Stimulated activated naive B cell treated with anti-CD40 and anti-IgM and Interleukin-4, amounts not matched to agents 10 μg/mL and 1 μg/mL and 100 μg/mL, for 72 hours (primary cell): ENCODE measurements at regions not wholly inside any gene's neighbourhood (a gene's known extent, or its start where the extent isn't known, plus 50 kb on each side); places are given as distances from the start of the nearest gene placed in this dataset.

Experiments used
- ATAC-seq, 2 donors: fragments of 150-1000 bp; cut with Tn5 transposase; replicated peaks; 2 replicates each; pipeline ENCODE4 v1.10.0; 2021; ENCODE audit warnings: moderate library complexity in 1 of 2
- DNase-seq: peaks from one replicate; pipeline ENCODE4 v3.0.0; 2021
- H3K27ac Mint-ChIP-seq: one replicate; pipeline ENCODE4 v1.8.0; 2022; ENCODE audit warnings: mild to moderate bottlenecking, mixed read lengths
- H3K27me3 Mint-ChIP-seq, 2 donors: one replicate each; pipeline ENCODE4 v1.8.0; 2022; ENCODE audit warnings: mixed read lengths in 2 of 2
- H3K36me3 Mint-ChIP-seq, 2 donors: one replicate each; pipeline ENCODE4 v1.8.0; 2022; ENCODE audit warnings: mixed read lengths in 2 of 2, mild to moderate bottlenecking in 1 of 2
- H3K4me1 Mint-ChIP-seq, 2 donors: one replicate each; pipeline ENCODE4 v1.8.0; 2022; ENCODE audit warnings: mixed read lengths in 2 of 2, mild to moderate bottlenecking in 1 of 2
- H3K4me3 Mint-ChIP-seq, 2 donors: one replicate each; pipeline ENCODE4 v1.8.0; 2022; ENCODE audit warnings: mild to moderate bottlenecking in 2 of 2, mixed read lengths in 2 of 2, moderate library complexity in 1 of 2
- H3K9me3 Mint-ChIP-seq, 2 donors: one replicate each; pipeline ENCODE4 v1.8.0; 2022; ENCODE audit warnings: mixed read lengths in 2 of 2, mild to moderate bottlenecking in 1 of 2

- Mint-ChIP-seq H3K36me3 (no peaks in the 10 kb centered on the region), H3K4me3 (no peak overlapping the region), H3K27me3 (no peaks in the 10 kb centered on the region), H3K27ac (no peak overlapping the region), H3K9me3 (peaks cover 6 to 14% of the 10 kb centered on the region in 2 donors), H3K4me1 (no peaks in the 10 kb centered on the region)
- DNase-seq, result no peak
- ATAC-seq, result no peak
These were observed 1170.4 kb downstream of the UQCRFS1 start for GRCh38 chr19:28042516-28042915.

- no peak overlapping the region for H3K27ac Mint-ChIP-seq
- ATAC-seq (no peak), DNase-seq (no peak)
- H3K4me3 Mint-ChIP-seq, result no peak overlapping the region
- no peaks in the 10 kb centered on the region for H3K4me1 Mint-ChIP-seq
- no peaks in the 10 kb centered on the region for H3K36me3 Mint-ChIP-seq
- no peaks in the 10 kb centered on the region for H3K27me3 Mint-ChIP-seq
- peaks cover 6 to 14% of the 10 kb centered on the region in 2 donors for H3K9me3 Mint-ChIP-seq
These were observed 1173.1 kb downstream of the UQCRFS1 start for GRCh38 chr19:28039677-28040381.

- Mint-ChIP-seq H3K27ac (no peak overlapping the region), H3K9me3 (peaks cover 8 to 17% of the 10 kb centered on the region in 2 donors), H3K27me3 (no peaks in the 10 kb centered on the region), H3K4me3 (no peak overlapping the region), H3K4me1 (no peaks in the 10 kb centered on the region), H3K36me3 (no peaks in the 10 kb centered on the region)
- no peak for DNase-seq
- ATAC-seq, result no peak
These were observed 1175.8 kb downstream of the UQCRFS1 start for GRCh38 chr19:28037186-28037585.

- DNase-seq, result no peak
- Mint-ChIP-seq H3K36me3 (no peaks in the 10 kb centered on the region), H3K27me3 (no peaks in the 10 kb centered on the region), H3K27ac (no peak overlapping the region), H3K9me3 (peaks cover 7 to 14% of the 10 kb centered on the region in 2 donors), H3K4me1 (no peaks in the 10 kb centered on the region), H3K4me3 (no peak overlapping the region)
- ATAC-seq, result no peak
These were observed 1176.5 kb downstream of the UQCRFS1 start for GRCh38 chr19:28036486-28036885.

GRCh38 chr19:28034936-28035335, 1178.0 kb downstream of the UQCRFS1 start:
- no peak for DNase-seq
- ATAC-seq, result no peak
- H3K4me3 Mint-ChIP-seq, result no peak overlapping the region
- no peaks in the 10 kb centered on the region for H3K27me3 Mint-ChIP-seq
- no peaks in the 10 kb centered on the region for H3K36me3 Mint-ChIP-seq
- H3K4me1 Mint-ChIP-seq, result no peaks in the 10 kb centered on the region
- H3K9me3 Mint-ChIP-seq, result peaks cover 8 to 19% of the 10 kb centered on the region in 2 donors
- H3K27ac Mint-ChIP-seq, result no peak overlapping the region

GRCh38 chr19:28028881-28029444, 1184.0 kb downstream of the UQCRFS1 start:
- no peak for DNase-seq
- H3K4me1 Mint-ChIP-seq, result no peaks in the 10 kb centered on the region
- no peaks in the 10 kb centered on the region for H3K36me3 Mint-ChIP-seq
- no peak for ATAC-seq
- H3K27me3 Mint-ChIP-seq, result no peaks in the 10 kb centered on the region
- no peak overlapping the region for H3K27ac Mint-ChIP-seq
- no peak overlapping the region for H3K4me3 Mint-ChIP-seq
- H3K9me3 Mint-ChIP-seq, result peaks cover 9 to 11% of the 10 kb centered on the region in 2 donors

- ATAC-seq, result no peak
- Mint-ChIP-seq H3K36me3 (no peaks in the 10 kb centered on the region), H3K27me3 (no peaks in the 10 kb centered on the region), H3K4me3 (no peak overlapping the region), H3K4me1 (no peaks in the 10 kb centered on the region), H3K27ac (no peak overlapping the region), H3K9me3 (peaks cover 8% of the 10 kb centered on the region in 2 donors)
- no peak for DNase-seq
These were observed 1185.8 kb downstream of the UQCRFS1 start for GRCh38 chr19:28027116-28027515.

GRCh38 chr19:28026636-28027035, 1186.3 kb downstream of the UQCRFS1 start:
- no peak for ATAC-seq
- Mint-ChIP-seq H3K27me3 (no peaks in the 10 kb centered on the region), H3K4me3 (no peak overlapping the region), H3K36me3 (no peaks in the 10 kb centered on the region), H3K27ac (no peak overlapping the region), H3K4me1 (no peaks in the 10 kb centered on the region), H3K9me3 (peaks cover 5 to 7% of the 10 kb centered on the region in 2 donors)
- DNase-seq, result no peak

- DNase-seq (no peak), ATAC-seq (no peak)
- no peak overlapping the region for H3K4me3 Mint-ChIP-seq
- H3K27me3 Mint-ChIP-seq, result no peaks in the 10 kb centered on the region
- no peaks in the 10 kb centered on the region for H3K36me3 Mint-ChIP-seq
- peaks cover 0 to 3% of the 10 kb centered on the region in 2 donors for H3K9me3 Mint-ChIP-seq
- H3K4me1 Mint-ChIP-seq, result no peaks in the 10 kb centered on the region
- no peak overlapping the region for H3K27ac Mint-ChIP-seq
These were observed 1188.0 kb downstream of the UQCRFS1 start for GRCh38 chr19:28024920-28025319.

GRCh38 chr19:28023064-28023463, 1189.9 kb downstream of the UQCRFS1 start:
- Mint-ChIP-seq H3K27ac (no peak overlapping the region), H3K4me1 (no peaks in the 10 kb centered on the region), H3K9me3 (peaks cover 0 to 2% of the 10 kb centered on the region in 2 donors), H3K36me3 (no peaks in the 10 kb centered on the region), H3K27me3 (no peaks in the 10 kb centered on the region), H3K4me3 (no peak overlapping the region)
- DNase-seq (no peak), ATAC-seq (no peak)

GRCh38 chr19:28022506-28022905, 1190.4 kb downstream of the UQCRFS1 start:
- ATAC-seq (no peak), DNase-seq (no peak)
- no peaks in the 10 kb centered on the region for H3K36me3 Mint-ChIP-seq
- H3K4me3 Mint-ChIP-seq, result no peak overlapping the region
- H3K9me3 Mint-ChIP-seq, result peaks cover 0 to 2% of the 10 kb centered on the region in 2 donors
- H3K4me1 Mint-ChIP-seq, result no peaks in the 10 kb centered on the region
- peaks cover 0 to 2% of the 10 kb centered on the region in 2 donors for H3K27me3 Mint-ChIP-seq
- no peak overlapping the region for H3K27ac Mint-ChIP-seq

GRCh38 chr19:28021259-28022185, 1191.4 kb downstream of the UQCRFS1 start:
- no peak overlapping the region for H3K4me3 Mint-ChIP-seq
- DNase-seq (no peak), ATAC-seq (no peak)
- no peak overlapping the region for H3K27ac Mint-ChIP-seq
- H3K9me3 Mint-ChIP-seq, result peaks cover 0 to 4% of the 10 kb centered on the region in 2 donors
- H3K36me3 Mint-ChIP-seq, result no peaks in the 10 kb centered on the region
- no peaks in the 10 kb centered on the region for H3K4me1 Mint-ChIP-seq
- peaks cover 0 to 5% of the 10 kb centered on the region in 2 donors for H3K27me3 Mint-ChIP-seq

GRCh38 chr19:28020619-28021258, 1192.2 kb downstream of the UQCRFS1 start:
- ATAC-seq (no peak), DNase-seq (no peak)
- Mint-ChIP-seq H3K4me3 (no peak overlapping the region), H3K4me1 (no peaks in the 10 kb centered on the region), H3K9me3 (peaks cover 0 to 4% of the 10 kb centered on the region in 2 donors), H3K27me3 (peaks cover 0 to 5% of the 10 kb centered on the region in 2 donors), H3K36me3 (no peaks in the 10 kb centered on the region), H3K27ac (no peak overlapping the region)

GRCh38 chr19:28019901-28020300, 1193.0 kb downstream of the UQCRFS1 start:
- Mint-ChIP-seq H3K36me3 (no peaks in the 10 kb centered on the region), H3K4me1 (no peaks in the 10 kb centered on the region), H3K27me3 (peaks cover 0 to 5% of the 10 kb centered on the region in 2 donors), H3K27ac (no peak overlapping the region), H3K4me3 (no peak overlapping the region), H3K9me3 (peaks cover 0 to 4% of the 10 kb centered on the region in 2 donors)
- no peak for ATAC-seq
- no peak for DNase-seq
